ENCODE measurements at regions not wholly inside any gene's neighbourhood (a gene's known extent, or its start where the extent isn't known, plus 50 kb on each side); places are given as distances from the start of the nearest gene placed in this dataset.

GRCh38 chr14:44438936-44439335 is 68.1 kb downstream of the FSCB start:
- H3K27ac Mint-ChIP-seq, result no peak overlapping the region
- TF ChIP-seq, protein P1, sequence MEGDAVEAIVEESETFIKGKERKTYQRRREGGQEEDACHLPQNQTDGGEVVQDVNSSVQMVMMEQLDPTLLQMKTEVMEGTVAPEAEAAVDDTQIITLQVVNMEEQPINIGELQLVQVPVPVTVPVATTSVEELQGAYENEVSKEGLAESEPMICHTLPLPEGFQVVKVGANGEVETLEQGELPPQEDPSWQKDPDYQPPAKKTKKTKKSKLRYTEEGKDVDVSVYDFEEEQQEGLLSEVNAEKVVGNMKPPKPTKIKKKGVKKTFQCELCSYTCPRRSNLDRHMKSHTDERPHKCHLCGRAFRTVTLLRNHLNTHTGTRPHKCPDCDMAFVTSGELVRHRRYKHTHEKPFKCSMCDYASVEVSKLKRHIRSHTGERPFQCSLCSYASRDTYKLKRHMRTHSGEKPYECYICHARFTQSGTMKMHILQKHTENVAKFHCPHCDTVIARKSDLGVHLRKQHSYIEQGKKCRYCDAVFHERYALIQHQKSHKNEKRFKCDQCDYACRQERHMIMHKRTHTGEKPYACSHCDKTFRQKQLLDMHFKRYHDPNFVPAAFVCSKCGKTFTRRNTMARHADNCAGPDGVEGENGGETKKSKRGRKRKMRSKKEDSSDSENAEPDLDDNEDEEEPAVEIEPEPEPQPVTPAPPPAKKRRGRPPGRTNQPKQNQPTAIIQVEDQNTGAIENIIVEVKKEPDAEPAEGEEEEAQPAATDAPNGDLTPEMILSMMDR (IDR thresholded peaks at IDR 0.05), result no peak
- DNase-seq, result no peak
- peaks cover 23% of the 10 kb centered on the region for H3K9me3 Mint-ChIP-seq
- no peaks in the 10 kb centered on the region for H3K4me1 Mint-ChIP-seq (ENCODE audit: low read depth)
- H3K4me3 Mint-ChIP-seq, result no peak overlapping the region
- H3K27me3 Mint-ChIP-seq (ENCODE audit: insufficient read depth), result no peaks in the 10 kb centered on the region; the same call in 1 of the 2 replicates
- no peaks in the 10 kb centered on the region; the same call in 1 of the 2 replicates for H3K36me3 Mint-ChIP-seq (ENCODE audit: low read depth)

DNA sequence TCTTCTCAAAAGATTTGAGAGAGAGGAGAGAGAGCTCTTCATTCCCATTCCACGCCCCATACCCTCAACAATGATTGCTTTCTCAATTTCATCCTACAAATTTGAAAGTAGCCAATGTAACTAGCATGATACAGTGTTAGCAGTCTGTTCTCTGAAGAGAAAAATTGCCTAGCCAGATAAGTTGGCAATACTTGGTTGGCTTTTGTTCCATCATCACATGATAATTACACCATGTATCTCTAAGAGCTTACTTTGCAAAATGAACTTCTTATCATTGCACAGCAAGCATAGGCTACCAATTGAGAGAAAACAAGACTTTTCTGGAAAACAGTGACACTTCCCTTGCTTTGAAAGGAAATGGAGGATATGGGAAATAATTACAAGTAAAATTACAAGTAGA is 68.9 kb downstream of the FSCB start:
- Mint-ChIP-seq H3K4me3 (no peak overlapping the region), H3K36me3 (ENCODE audit: low read depth) (no peaks in the 10 kb centered on the region; the same call in 1 of the 2 replicates), H3K4me1 (ENCODE audit: low read depth) (no peaks in the 10 kb centered on the region), H3K9me3 (peaks cover 23% of the 10 kb centered on the region), H3K27me3 (ENCODE audit: insufficient read depth) (no peaks in the 10 kb centered on the region; the same call in 1 of the 2 replicates), H3K27ac (no peak overlapping the region)
- TF ChIP-seq, protein P1 (IDR thresholded peaks at IDR 0.05), result no peak
- no peak for DNase-seq

- Mint-ChIP-seq H3K4me3 (no peak overlapping the region), H3K9me3 (peaks cover 23% of the 10 kb centered on the region), H3K36me3 (ENCODE audit: low read depth) (no peaks in the 10 kb centered on the region; the same call in 1 of the 2 replicates), H3K4me1 (ENCODE audit: low read depth) (no peaks in the 10 kb centered on the region), H3K27ac (no peak overlapping the region), H3K27me3 (ENCODE audit: insufficient read depth) (no peaks in the 10 kb centered on the region; the same call in 1 of the 2 replicates)
- TF ChIP-seq, protein P1 (IDR thresholded peaks at IDR 0.05), result no peak
- no peak for DNase-seq
Measured at GRCh38 chr14:44436458-44436857, 70.6 kb downstream of the FSCB start.

GRCh38 chr14:44428231-44428945 is 78.7 kb downstream of the FSCB start:
- Mint-ChIP-seq H3K36me3 (ENCODE audit: low read depth) (peaks cover 7% of the 10 kb centered on the region; the same call in 1 of the 2 replicates), H3K4me3 (no peak overlapping the region), H3K9me3 (peaks cover 46% of the 10 kb centered on the region), H3K27me3 (ENCODE audit: insufficient read depth) (no peaks in the 10 kb centered on the region), H3K27ac (no peak overlapping the region), H3K4me1 (ENCODE audit: low read depth) (no peaks in the 10 kb centered on the region)
- TF ChIP-seq, protein P1 (IDR thresholded peaks at IDR 0.05), result no peak
- no peak for DNase-seq

DNA sequence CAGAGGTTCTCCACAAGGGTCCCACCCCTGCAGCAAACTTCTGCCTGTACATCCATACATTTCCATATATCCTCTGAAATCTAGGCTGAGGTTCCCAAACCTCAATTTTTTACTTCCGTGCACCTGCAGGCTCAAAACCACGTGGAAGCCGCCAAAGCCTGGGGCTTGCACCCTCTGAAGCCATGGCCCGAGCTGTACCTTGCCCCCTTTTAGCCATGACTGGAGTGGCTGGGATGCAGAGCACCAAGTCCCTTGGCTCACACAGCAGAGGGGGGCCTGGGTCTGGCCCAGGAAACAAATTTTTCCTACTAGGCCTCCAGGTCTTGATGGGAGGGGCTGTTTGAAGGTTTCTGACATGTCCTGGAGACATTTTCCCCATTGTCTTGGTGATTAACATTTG is 84.4 kb downstream of the FSCB start:
- no peak for DNase-seq
- Mint-ChIP-seq H3K27me3 (ENCODE audit: insufficient read depth) (no peaks in the 10 kb centered on the region), H3K4me1 (ENCODE audit: low read depth) (no peaks in the 10 kb centered on the region), H3K9me3 (peaks cover 60% of the 10 kb centered on the region), H3K4me3 (no peak overlapping the region), H3K27ac (no peak overlapping the region), H3K36me3 (ENCODE audit: low read depth) (no peaks in the 10 kb centered on the region; the same call in 1 of the 2 replicates)
- TF ChIP-seq, protein P1 (IDR thresholded peaks at IDR 0.05), result no peak

All from HFFc6 (cell line).